ENCODE measurements at regions not wholly inside any gene's neighbourhood (a gene's known extent, or its start where the extent isn't known, plus 50 kb on each side); places are given as distances from the start of the nearest gene placed in this dataset.
"Not testable (repeated sequence)": the region's sequence is repeated elsewhere in the genome, so short reads cannot be mapped to it uniquely, and the experiment has no call there.

GRCh38 chr5:42252306-42252705 is 170.9 kb upstream of the GHR start:
- no peak for DNase-seq

DNA sequence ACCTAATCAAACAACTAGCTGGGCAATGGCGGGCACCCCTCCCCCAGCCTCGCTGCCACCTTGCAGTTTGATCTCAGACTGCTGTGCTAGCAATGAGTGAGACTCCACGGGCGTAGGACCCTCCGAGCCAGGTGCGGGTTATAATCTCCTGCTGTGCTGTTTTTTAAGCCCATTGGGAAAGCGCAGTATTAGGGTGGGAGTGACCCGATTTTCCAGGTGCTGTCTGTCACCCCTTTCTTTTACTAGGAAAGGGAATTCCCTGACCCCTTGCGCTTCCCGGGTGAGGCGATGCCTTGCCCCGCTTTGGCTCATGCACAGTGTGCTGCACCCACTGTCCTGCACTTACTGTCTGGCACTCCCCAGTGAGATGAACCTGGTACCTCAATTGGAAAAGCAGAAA is 163.3 kb upstream of the GHR start:
- DNase-seq: not testable (repeated sequence)

- DNase-seq: no peak
Observed at GRCh38 chr5:42267091-42267490, 156.1 kb upstream of the GHR start.

DNA sequence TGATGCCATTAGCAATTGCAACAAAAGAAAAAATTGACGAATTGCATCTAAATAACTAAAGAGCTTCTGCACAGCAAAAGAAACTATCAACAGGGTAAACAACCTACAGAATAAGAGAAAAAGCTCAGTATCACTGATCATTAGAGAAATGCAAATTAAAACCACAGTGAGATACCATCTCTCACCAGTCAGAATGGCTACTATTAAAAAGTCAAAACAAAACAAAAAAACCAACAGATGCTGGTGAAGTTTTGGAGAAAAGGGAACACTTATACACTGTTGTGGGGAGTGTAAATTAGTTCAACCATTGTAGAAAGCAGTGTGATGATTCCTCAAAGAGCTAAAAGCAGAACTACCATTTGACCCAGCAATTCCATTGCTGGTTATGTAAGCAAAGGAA is 155.1 kb upstream of the GHR start:
- not testable (repeated sequence) for DNase-seq

DNA sequence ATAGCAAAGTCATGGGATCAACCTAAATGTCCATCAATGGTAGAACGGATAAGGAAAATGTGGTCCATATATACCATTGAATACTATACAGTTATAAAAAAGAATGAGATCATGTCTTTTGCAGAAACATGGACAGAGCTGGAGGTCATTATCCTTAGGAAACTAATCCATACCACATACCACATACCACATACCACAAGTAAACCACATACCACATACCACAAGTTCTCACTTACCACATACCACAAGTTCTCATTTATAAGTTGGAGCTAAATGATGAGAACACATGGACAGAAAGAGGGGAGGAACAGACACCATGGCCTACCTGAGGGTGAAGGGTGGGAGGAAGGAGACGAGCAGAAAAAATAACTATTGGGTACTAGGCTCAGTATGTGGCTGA is 154.6 kb upstream of the GHR start:
- DNase-seq: no peak

DNA sequence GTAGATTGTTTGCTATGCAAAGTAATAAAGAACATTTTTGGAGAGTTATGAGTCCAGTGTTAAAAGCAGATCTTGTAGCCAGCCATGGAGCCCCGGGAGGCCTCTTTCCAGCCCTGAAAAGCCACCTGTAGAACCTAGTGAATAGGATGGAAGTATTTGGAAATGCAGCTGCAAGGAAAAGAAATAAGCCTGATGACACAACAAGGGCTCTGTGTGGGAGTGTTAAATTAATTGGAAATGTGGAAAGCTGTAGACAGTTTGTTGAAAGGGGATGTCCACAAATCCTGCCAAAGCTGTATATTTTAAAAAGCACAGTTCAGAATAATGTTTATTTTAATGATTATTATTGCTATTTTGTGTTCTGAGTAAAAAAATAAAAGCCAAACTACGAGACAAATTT is 152.5 kb upstream of the GHR start:
- no peak for DNase-seq

GRCh38 chr5:42274913-42275312 is 148.3 kb upstream of the GHR start:
- no peak for DNase-seq

- DNase-seq: no peak
Observed at GRCh38 chr5:42277293-42277692, 145.9 kb upstream of the GHR start.

GRCh38 chr5:42284584-42284983 is 138.7 kb upstream of the GHR start:
- DNase-seq: no peak

- no peak for DNase-seq
Observed at GRCh38 chr5:42285230-42285629, 138.0 kb upstream of the GHR start.

GRCh38 chr5:42300496-42300895 is 122.7 kb upstream of the GHR start:
- no peak for DNase-seq

DNA sequence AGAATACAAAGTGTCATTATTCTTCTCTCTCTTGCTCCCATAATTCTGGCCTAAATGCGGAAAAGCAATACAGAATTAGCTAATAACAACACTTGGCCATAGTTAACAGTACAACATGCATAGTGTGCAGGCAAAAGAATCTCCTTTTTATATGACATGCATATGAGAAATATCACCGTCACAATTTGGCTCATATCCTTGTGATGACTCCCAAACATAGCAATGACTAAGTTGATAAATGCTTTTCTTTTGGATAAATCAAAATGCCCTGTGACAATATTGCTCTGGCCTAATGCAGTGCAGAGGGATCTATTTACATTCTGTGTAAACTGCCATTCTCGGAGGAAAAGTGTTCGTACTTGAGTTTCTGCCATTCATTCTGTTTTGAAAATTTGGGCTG is 121.9 kb upstream of the GHR start:
- no peak for DNase-seq

DNA sequence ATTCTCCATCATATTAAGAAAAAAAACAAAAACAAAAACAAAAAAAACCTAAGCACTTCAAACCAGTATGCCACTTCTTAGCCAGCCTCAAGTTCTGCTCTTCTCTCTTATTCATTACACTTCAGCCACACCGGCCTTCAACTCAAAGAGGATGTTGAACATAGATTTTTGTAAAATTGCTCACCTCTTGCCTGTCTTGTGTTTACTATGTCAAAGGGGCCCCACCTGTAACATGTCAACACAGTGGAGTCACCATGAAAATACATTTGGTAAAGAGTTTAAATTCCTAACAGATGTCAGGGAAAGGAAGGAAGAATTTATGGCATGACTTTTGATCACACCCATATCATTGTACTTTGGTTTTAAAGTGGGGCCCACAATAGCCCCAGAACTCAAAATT is 121.1 kb upstream of the GHR start:
- DNase-seq: no peak

GRCh38 chr5:42306287-42306686 is 117.0 kb upstream of the GHR start:
- no peak for DNase-seq

DNA sequence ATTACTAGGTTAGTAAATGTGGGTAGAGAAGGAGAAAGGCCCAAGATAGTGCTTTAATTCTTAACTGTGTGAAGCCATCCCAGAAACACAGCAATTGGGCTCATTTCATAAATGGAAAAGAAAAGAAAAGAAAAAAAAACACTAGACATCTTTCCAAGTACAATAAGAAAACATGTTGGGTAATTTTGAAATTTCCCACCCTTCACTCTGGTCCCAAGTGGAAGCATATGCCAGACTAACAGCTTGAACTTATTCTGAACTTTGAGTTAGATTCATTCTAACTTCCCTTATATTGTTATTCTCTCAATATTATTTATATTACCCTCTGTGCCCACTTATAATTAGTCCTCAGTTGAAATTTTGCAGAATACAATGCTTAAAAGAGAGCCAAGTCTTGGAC is 113.4 kb upstream of the GHR start:
- no peak for DNase-seq

DNA sequence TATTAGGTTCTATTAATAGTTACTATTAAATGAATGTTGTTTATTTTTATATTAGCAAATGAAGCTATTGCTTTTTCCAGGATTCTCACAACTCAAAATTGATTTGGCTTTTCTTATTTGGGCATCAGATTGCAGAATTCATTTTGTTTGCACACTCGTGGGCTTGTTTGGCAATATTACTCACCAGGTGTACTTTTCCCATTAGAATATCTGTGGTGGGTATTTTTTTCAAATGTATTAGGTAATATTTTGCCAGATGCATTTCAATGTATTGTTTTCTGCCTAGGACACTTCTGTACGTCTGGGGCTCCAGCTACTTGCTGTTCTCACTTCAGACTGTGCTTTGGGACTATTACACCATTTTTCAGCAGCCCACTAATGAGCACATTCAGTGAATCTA is 108.0 kb upstream of the GHR start:
- no peak for DNase-seq

GRCh38 chr5:42317575-42317974 is 105.7 kb upstream of the GHR start:
- no peak for DNase-seq

GRCh38 chr5:42319546-42319945 is 103.7 kb upstream of the GHR start:
- not testable (repeated sequence) for DNase-seq

GRCh38 chr5:42321785-42322184 is 101.5 kb upstream of the GHR start:
- DNase-seq: no peak

GRCh38 chr5:42337143-42337542 is 86.1 kb upstream of the GHR start:
- DNase-seq: no peak

DNA sequence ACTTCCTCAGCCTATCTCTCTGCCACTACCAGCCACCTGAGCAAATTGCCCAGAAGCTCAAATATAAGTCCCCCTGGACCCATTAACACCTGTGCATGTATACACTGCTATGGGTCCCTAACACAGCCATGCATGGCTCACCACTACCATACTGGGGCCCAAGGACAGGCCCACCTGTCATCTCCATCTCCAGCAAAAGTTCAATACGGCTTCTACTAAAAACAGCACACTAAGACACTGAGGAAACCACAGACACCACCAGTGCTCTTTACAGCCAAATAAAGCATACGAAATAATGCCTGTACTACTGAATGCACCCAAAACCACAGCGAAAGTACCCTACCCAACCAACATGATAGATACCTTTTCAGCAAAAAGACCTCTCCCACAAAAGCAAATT is 85.6 kb upstream of the GHR start:
- no peak for DNase-seq

DNA sequence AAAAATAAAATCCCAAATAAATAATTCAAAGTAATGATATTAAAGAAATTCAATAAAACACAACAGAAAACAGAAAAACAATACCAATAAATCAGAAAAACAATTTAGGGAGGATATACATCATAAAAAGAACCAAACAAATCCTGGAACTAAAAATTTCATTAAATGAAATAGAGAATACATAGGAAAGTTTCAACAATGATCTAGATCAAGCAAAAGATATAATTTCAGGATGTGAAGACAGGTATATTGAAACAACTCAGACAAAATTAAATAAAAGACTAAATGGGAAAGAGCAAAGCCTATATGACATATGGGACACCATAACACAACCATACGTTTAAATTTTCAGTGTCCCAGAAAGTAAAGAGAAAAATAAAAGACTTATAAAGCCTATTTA is 85.1 kb upstream of the GHR start:
- no peak for DNase-seq

DNA sequence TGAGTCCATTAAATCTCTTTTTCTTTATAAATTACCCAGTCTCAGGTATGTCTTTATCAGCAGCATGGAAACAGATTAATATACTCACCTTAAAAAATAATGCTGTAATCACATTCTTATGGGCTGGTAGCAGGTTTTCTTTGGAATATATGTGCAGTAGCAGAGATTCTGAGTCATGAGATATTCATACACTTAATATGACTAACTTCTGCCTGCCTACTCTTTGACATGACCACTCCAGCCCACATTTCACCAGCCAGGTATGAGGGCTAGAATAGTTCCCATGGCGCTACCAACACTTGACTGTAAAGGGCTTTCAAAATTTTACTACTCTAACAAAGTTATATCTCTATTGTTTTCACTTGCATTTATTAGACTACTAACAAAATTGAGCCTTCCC is 74.1 kb upstream of the GHR start:
- DNase-seq: no peak

DNA sequence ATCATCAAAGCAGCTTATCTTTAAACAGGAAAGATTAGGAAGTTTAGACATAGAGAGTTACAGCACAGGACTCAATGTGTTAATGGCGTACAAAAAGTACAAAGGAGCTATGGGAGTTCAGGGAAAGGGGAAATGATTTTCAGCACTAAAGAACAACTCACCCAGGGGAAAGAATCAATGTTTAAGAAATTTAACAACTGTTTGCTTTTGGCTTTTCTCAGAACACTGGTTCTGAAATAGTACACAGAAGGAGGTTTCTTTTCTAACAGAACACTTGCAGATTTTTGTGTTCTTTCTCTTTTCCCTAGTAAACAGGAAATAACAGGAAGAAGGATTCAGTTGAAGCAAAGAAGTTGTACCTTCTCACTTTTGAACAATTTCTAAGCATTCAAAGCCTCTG is 71.3 kb upstream of the GHR start:
- DNase-seq: no peak

DNA sequence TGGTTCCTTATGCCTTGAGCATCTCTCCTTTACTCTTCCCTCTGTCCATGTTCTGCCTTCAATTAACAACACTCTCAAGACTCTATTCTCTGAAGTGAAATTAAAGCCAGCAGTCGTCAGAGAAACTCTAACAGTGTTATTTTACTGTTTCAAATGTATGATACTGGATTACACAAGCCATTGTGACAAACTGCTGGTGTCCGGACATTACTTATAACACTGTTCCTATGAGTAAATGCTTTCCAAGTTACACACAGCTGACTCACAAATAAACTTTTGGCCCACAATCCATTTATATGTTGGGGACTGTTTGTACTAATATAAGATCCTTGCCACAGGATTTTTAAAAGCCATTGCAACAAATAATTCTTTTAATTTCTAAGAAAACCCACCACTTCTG is 63.2 kb upstream of the GHR start:
- no peak for DNase-seq

- no peak for DNase-seq
Observed at GRCh38 chr5:42360616-42361314, 62.5 kb upstream of the GHR start.

Measured in KG1 (cell line).